Endothelial cell of umbilical vein (primary cell): ENCODE measurements at regions not wholly inside any gene's neighbourhood (a gene's known extent, or its start where the extent isn't known, plus 50 kb on each side); places are given as distances from the start of the nearest gene placed in this dataset.

ENCODE experiments used
- MAX ChIP-seq: IDR thresholded peaks from 2 replicates; pipeline ENCODE4 v1.6.1; 2011; ENCODE audit not compliant: insufficient read depth, insufficient read length
- POLR2A ChIP-seq: IDR thresholded peaks from 2 replicates; pipeline ENCODE4 v1.6.1; 2012; ENCODE audit warnings: low read depth, mild to moderate bottlenecking, control low read depth, low read length

- no peak for TF ChIP-seq MAX
- TF ChIP-seq POLR2A, result no peak
Observed at GRCh38 chr6:5840734-5841390, 165.9 kb downstream of the NRN1 start.
